Epidermal melanocyte (primary cell): ENCODE measurements at regions not wholly inside any gene's neighbourhood (a gene's known extent, or its start where the extent isn't known, plus 50 kb on each side); places are given as distances from the start of the nearest gene placed in this dataset.
A peak's percentile ranks its signal among the peaks of the same experiment; 100 is the strongest.

Experiments used
- DNase-seq: peaks from one replicate; pipeline ENCODE4 v3.0.0; 2011; ENCODE audit warnings: low spot score; ENCODE audit not compliant: insufficient read length

- DNase-seq = no peak
Observed at GRCh38 chr11:95324826-95325225, 93.8 kb upstream of the SESN3 start.

GRCh38 chr11:95322539-95322938 lies 91.5 kb upstream of the SESN3 start:
- no peak for DNase-seq

GRCh38 chr11:95318498-95318897 lies 87.5 kb upstream of the SESN3 start:
- no peak for DNase-seq

GRCh38 chr11:95308512-95309035 lies 77.6 kb upstream of the SESN3 start:
- no peak for DNase-seq

GRCh38 chr11:95307286-95307685 lies 76.3 kb upstream of the SESN3 start:
- DNase-seq = no peak

- no peak for DNase-seq
Observed at GRCh38 chr11:95306801-95307200, 75.8 kb upstream of the SESN3 start.

GRCh38 chr11:95306123-95306522 lies 75.1 kb upstream of the SESN3 start:
- DNase-seq = no peak

- peak; percentile 50 for DNase-seq
Observed at GRCh38 chr11:95305705-95306104, 74.7 kb upstream of the SESN3 start.

- DNase-seq = no peak
Observed at GRCh38 chr11:95304777-95305176, 73.8 kb upstream of the SESN3 start.

GRCh38 chr11:95302211-95302610 lies 71.2 kb upstream of the SESN3 start:
- no peak for DNase-seq

GRCh38 chr11:95301474-95301873 lies 70.5 kb upstream of the SESN3 start:
- DNase-seq = no peak

GRCh38 chr11:95299078-95299679 lies 68.2 kb upstream of the SESN3 start:
- no peak for DNase-seq

GRCh38 chr11:95297680-95298452 lies 66.9 kb upstream of the SESN3 start:
- DNase-seq = no peak

GRCh38 chr11:95296621-95297025 lies 65.6 kb upstream of the SESN3 start:
- DNase-seq = no peak

GRCh38 chr11:95296165-95296564 lies 65.2 kb upstream of the SESN3 start:
- no peak for DNase-seq

GRCh38 chr11:95295382-95296149 lies 64.6 kb upstream of the SESN3 start:
- DNase-seq = no peak

GRCh38 chr11:95294701-95295100 lies 63.7 kb upstream of the SESN3 start:
- no peak for DNase-seq

GRCh38 chr11:95293116-95293515 lies 62.1 kb upstream of the SESN3 start:
- no peak for DNase-seq

GRCh38 chr11:95291946-95292345 lies 60.9 kb upstream of the SESN3 start:
- DNase-seq = no peak

- DNase-seq = no peak
Observed at GRCh38 chr11:95289378-95290101, 58.5 kb upstream of the SESN3 start.
